ENCODE measurements at regions not wholly inside any gene's neighbourhood (a gene's known extent, or its start where the extent isn't known, plus 50 kb on each side); places are given as distances from the start of the nearest gene placed in this dataset.

GRCh38 chr14:62308891-62309290 is 546.7 kb downstream of the SNAPC1 start:
- Mint-ChIP-seq H3K4me1 (ENCODE audit: low read depth, unreplicated experiment) (no peaks in the 10 kb centered on the region), H3K9me3 (ENCODE audit: unreplicated experiment) (no peaks in the 10 kb centered on the region), H3K27ac (ENCODE audit: unreplicated experiment) (no peak overlapping the region), H3K36me3 (ENCODE audit: insufficient read depth, unreplicated experiment) (no peaks in the 10 kb centered on the region), H3K4me3 (ENCODE audit: unreplicated experiment) (no peak overlapping the region), H3K27me3 (ENCODE audit: insufficient read depth, unreplicated experiment) (no peaks in the 10 kb centered on the region)
- H3K36me3 ChIP-seq (ENCODE audit: control insufficient read depth, insufficient read depth, low read length) = no peaks in the 10 kb centered on the region
- no peaks in the 10 kb centered on the region for H3K9me3 ChIP-seq
- H3K4me1 ChIP-seq = no peaks in the 10 kb centered on the region
- H3K27me3 ChIP-seq (replicated peaks; ENCODE audit: control insufficient read depth, insufficient read depth, low read length) = no peaks in the 10 kb centered on the region
- no peak for DNase-seq
- ChIA-PET CTCF (no interaction called here), POLR2A (no interaction called here)
- TF ChIP-seq CTCF (IDR thresholded peaks at IDR 0.05; ENCODE audit: insufficient read depth in 1 of 2, low read depth in 1 of 2, low read length in 1 of 2, severe bottlenecking in 1 of 2, unreplicated experiment in 1 of 2) = no peak
- no TSS peak for BruUV-seq (replicated peaks)
- intact Hi-C loops (cut with micrococcal nuclease; ENCODE audit: unreplicated experiment) = no loop called here
- H3K4me3 ChIP-seq (ENCODE audit: low read depth, low read length) = no peak overlapping the region

- Mint-ChIP-seq H3K27me3 (ENCODE audit: insufficient read depth, unreplicated experiment) (no peaks in the 10 kb centered on the region), H3K36me3 (ENCODE audit: insufficient read depth, unreplicated experiment) (no peaks in the 10 kb centered on the region), H3K27ac (ENCODE audit: unreplicated experiment) (no peak overlapping the region), H3K9me3 (ENCODE audit: unreplicated experiment) (no peaks in the 10 kb centered on the region), H3K4me3 (ENCODE audit: unreplicated experiment) (no peak overlapping the region), H3K4me1 (ENCODE audit: low read depth, unreplicated experiment) (no peaks in the 10 kb centered on the region)
- CTCF ChIA-PET = no interaction called here
- intact Hi-C loops (cut with micrococcal nuclease; ENCODE audit: unreplicated experiment) = no loop called here
- POLR2A ChIA-PET = no interaction called here
- H3K4me3 ChIP-seq (ENCODE audit: low read depth, low read length) = no peak overlapping the region
- H3K4me1 ChIP-seq = no peaks in the 10 kb centered on the region
- no peak for TF ChIP-seq CTCF (IDR thresholded peaks at IDR 0.05; ENCODE audit: insufficient read depth in 1 of 2, low read depth in 1 of 2, low read length in 1 of 2, severe bottlenecking in 1 of 2, unreplicated experiment in 1 of 2)
- DNase-seq = no peak
- no peaks in the 10 kb centered on the region for H3K9me3 ChIP-seq
- no peaks in the 10 kb centered on the region for H3K27me3 ChIP-seq (replicated peaks; ENCODE audit: control insufficient read depth, insufficient read depth, low read length)
- BruUV-seq (replicated peaks) = no TSS peak
- H3K36me3 ChIP-seq (ENCODE audit: control insufficient read depth, insufficient read depth, low read length) = no peaks in the 10 kb centered on the region
These were observed 551.0 kb downstream of the SNAPC1 start for GRCh38 chr14:62313212-62313611.

GRCh38 chr14:62314221-62314620 is 552.0 kb downstream of the SNAPC1 start:
- Mint-ChIP-seq H3K36me3 (ENCODE audit: insufficient read depth, unreplicated experiment) (no peaks in the 10 kb centered on the region), H3K27ac (ENCODE audit: unreplicated experiment) (no peak overlapping the region), H3K4me1 (ENCODE audit: low read depth, unreplicated experiment) (no peaks in the 10 kb centered on the region), H3K27me3 (ENCODE audit: insufficient read depth, unreplicated experiment) (no peaks in the 10 kb centered on the region), H3K4me3 (ENCODE audit: unreplicated experiment) (no peak overlapping the region), H3K9me3 (ENCODE audit: unreplicated experiment) (no peaks in the 10 kb centered on the region)
- H3K4me3 ChIP-seq (ENCODE audit: low read depth, low read length) = no peak overlapping the region
- ChIA-PET POLR2A (no interaction called here), CTCF (no interaction called here)
- no peaks in the 10 kb centered on the region for H3K4me1 ChIP-seq
- no TSS peak for BruUV-seq (replicated peaks)
- intact Hi-C loops (cut with micrococcal nuclease; ENCODE audit: unreplicated experiment) = no loop called here
- H3K36me3 ChIP-seq (ENCODE audit: control insufficient read depth, insufficient read depth, low read length) = no peaks in the 10 kb centered on the region
- TF ChIP-seq CTCF (IDR thresholded peaks at IDR 0.05; ENCODE audit: insufficient read depth in 1 of 2, low read depth in 1 of 2, low read length in 1 of 2, severe bottlenecking in 1 of 2, unreplicated experiment in 1 of 2) = no peak
- DNase-seq = no peak
- no peaks in the 10 kb centered on the region for H3K27me3 ChIP-seq (replicated peaks; ENCODE audit: control insufficient read depth, insufficient read depth, low read length)
- H3K9me3 ChIP-seq = no peaks in the 10 kb centered on the region
